Natural killer cell (primary cell): ENCODE measurements at regions not wholly inside any gene's neighbourhood (a gene's known extent, or its start where the extent isn't known, plus 50 kb on each side); places are given as distances from the start of the nearest gene placed in this dataset.

Experiments used
- ATAC-seq, 3 donors: fragments of 150-1000 bp in 2 of 3; fragments of 200-7000 bp in 1 of 3; cut with Tn5 transposase; 1 replicate in 1 of 3; 2 replicates in 2 of 3; pipeline ENCODE4 v1.10.0; 2021; ENCODE audit warnings: mild to moderate bottlenecking in 2 of 3, moderate library complexity in 2 of 3
- DNase-seq, 2 donors: peaks; one replicate each; pipeline versions ENCODE4 v3.0.0 to v3.0.0-alpha.2; 2013 to 2021; ENCODE audit warnings: mixed read lengths in 1 of 2
- H3K27ac ChIP-seq: one replicate; pipeline ENCODE4 v1.5.1; 2013; ENCODE audit warnings: mild to moderate bottlenecking, low read length
- H3K27me3 ChIP-seq: one replicate; pipeline ENCODE4 v1.6.1; 2013; ENCODE audit warnings: low read length; ENCODE audit not compliant: control insufficient read depth, insufficient read depth
- H3K36me3 ChIP-seq: one replicate; pipeline ENCODE4 v1.6.1; 2013; ENCODE audit warnings: low read length; ENCODE audit not compliant: control insufficient read depth, insufficient read depth
- H3K4me1 ChIP-seq: one replicate; pipeline ENCODE4 v1.6.1; 2013; ENCODE audit warnings: low read length; ENCODE audit not compliant: control insufficient read depth, insufficient read depth
- H3K4me3 ChIP-seq: one replicate; pipeline ENCODE4 v1.5.1; 2013; ENCODE audit warnings: low read length
- H3K9me3 ChIP-seq: one replicate; pipeline ENCODE4 v1.6.1; 2013; ENCODE audit warnings: low read length; ENCODE audit not compliant: control insufficient read depth, insufficient read depth
- H3K27ac Mint-ChIP-seq, 2 donors: one replicate each; pipeline ENCODE4 v1.8.0; 2022; ENCODE audit warnings: mild to moderate bottlenecking in 2 of 2, mixed read lengths in 2 of 2, moderate library complexity in 1 of 2
- H3K27me3 Mint-ChIP-seq, 2 donors: one replicate each; pipeline ENCODE4 v1.8.0; 2022; ENCODE audit warnings: low read depth in 2 of 2, mixed read lengths in 2 of 2
- H3K36me3 Mint-ChIP-seq: one replicate; pipeline ENCODE4 v1.8.0; 2022; ENCODE audit warnings: mixed read lengths
- H3K4me1 Mint-ChIP-seq, 2 donors: one replicate each; pipeline ENCODE4 v1.8.0; 2022; ENCODE audit warnings: mixed read lengths in 2 of 2
- H3K4me3 Mint-ChIP-seq: one replicate; pipeline ENCODE4 v1.8.0; 2022; ENCODE audit warnings: mild to moderate bottlenecking, moderate library complexity, mixed read lengths
- H3K9me3 Mint-ChIP-seq, 2 donors: one replicate each; pipeline ENCODE4 v1.8.0; 2022; ENCODE audit warnings: mixed read lengths in 2 of 2
- WGBS: methylation state at CpG from one replicate; pipeline ENCODE4 v1.1.7; 2013; ENCODE audit warnings: missing lambda C conversion rate; ENCODE audit not compliant: insufficient coverage; 5-methylcytosine and 5-hydroxymethylcytosine counted together
- intact Hi-C: fragments of 100-400 bp; cut with micrococcal nuclease; formaldehyde crosslinking; loops from one replicate; pipeline ENCODE4 v1.14.2; 2022
- TF ChIP-seq, protein P1 (sequence below): fragments of 200-600 bp; IDR thresholded peaks from one replicate; pipeline ENCODE4 v1.8.0; 2022; ENCODE audit warnings: antibody characterized with exemption

DNA sequence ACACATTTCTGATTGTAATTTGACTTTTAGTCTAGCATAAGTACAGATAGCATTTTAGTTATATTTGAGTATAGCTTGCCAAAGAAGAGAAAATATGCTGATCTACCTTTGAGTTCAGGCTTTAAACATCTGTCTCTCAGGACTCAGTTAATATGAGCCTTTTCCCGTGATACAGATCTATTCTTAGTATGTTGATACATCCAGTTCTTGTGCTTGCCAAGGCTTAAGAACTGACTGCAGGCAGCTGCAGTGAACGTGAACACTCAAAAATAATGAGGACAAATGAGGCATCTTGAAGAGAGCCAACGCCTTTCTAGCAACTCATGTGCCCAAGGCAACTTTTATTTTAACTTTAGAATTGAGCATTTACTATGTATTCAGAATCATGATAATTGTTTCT is 325.5 kb downstream of the SI start:
- Mint-ChIP-seq H3K27ac (no peak overlapping the region), H3K9me3 (peaks cover 12 to 24% of the 10 kb centered on the region in 2 donors), H3K4me1 (no peaks in the 10 kb centered on the region), H3K4me3 (no peak overlapping the region), H3K27me3 (no peaks in the 10 kb centered on the region), H3K36me3 (peaks cover 10% of the 10 kb centered on the region)
- H3K4me1 ChIP-seq: no peaks in the 10 kb centered on the region
- H3K27me3 ChIP-seq: no peaks in the 10 kb centered on the region
- WGBS: 78% methylated on average over 3 of the region's 3 CpGs
- intact Hi-C loops: no loop called here
- no peaks in the 10 kb centered on the region for H3K36me3 ChIP-seq
- ATAC-seq (no peak), DNase-seq (no peak)
- H3K27ac ChIP-seq: no peak overlapping the region
- H3K4me3 ChIP-seq: no peak overlapping the region
- TF ChIP-seq, protein P1, sequence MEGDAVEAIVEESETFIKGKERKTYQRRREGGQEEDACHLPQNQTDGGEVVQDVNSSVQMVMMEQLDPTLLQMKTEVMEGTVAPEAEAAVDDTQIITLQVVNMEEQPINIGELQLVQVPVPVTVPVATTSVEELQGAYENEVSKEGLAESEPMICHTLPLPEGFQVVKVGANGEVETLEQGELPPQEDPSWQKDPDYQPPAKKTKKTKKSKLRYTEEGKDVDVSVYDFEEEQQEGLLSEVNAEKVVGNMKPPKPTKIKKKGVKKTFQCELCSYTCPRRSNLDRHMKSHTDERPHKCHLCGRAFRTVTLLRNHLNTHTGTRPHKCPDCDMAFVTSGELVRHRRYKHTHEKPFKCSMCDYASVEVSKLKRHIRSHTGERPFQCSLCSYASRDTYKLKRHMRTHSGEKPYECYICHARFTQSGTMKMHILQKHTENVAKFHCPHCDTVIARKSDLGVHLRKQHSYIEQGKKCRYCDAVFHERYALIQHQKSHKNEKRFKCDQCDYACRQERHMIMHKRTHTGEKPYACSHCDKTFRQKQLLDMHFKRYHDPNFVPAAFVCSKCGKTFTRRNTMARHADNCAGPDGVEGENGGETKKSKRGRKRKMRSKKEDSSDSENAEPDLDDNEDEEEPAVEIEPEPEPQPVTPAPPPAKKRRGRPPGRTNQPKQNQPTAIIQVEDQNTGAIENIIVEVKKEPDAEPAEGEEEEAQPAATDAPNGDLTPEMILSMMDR: no peak
- H3K9me3 ChIP-seq: no peaks in the 10 kb centered on the region

DNA sequence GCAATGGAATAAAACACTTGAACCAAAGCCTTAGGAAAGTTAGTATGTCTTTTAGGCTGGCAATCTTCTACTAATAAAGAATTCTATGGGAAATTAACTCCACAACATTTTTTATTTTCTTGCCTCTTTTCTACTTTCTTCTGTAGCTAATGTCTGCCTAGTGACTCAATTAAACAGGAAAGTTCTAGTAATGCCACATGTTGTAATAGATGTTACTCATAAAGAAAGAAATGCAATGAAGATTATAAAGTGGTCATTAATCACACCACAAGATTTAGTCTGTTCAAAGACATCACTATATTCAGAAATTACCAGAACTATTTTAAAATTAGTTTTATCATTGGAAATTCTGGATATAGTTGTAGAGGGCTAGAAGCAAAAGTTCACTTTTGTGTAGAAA is 329.7 kb downstream of the SI start:
- Histone ChIP-seq H3K27ac (no peak overlapping the region), H3K9me3 (peaks cover 6% of the 10 kb centered on the region), H3K36me3 (no peaks in the 10 kb centered on the region), H3K27me3 (no peaks in the 10 kb centered on the region), H3K4me3 (no peak overlapping the region), H3K4me1 (no peaks in the 10 kb centered on the region)
- TF ChIP-seq, protein P1: no peak
- intact Hi-C loops: no loop called here
- no peak overlapping the region for H3K27ac Mint-ChIP-seq
- DNase-seq (no peak), ATAC-seq (no peak)
- peaks cover 9% of the 10 kb centered on the region for H3K36me3 Mint-ChIP-seq
- no peaks in the 10 kb centered on the region for H3K27me3 Mint-ChIP-seq
- peaks cover 10 to 28% of the 10 kb centered on the region in 2 donors for H3K9me3 Mint-ChIP-seq
- no peak overlapping the region for H3K4me3 Mint-ChIP-seq
- no peaks in the 10 kb centered on the region for H3K4me1 Mint-ChIP-seq

DNA sequence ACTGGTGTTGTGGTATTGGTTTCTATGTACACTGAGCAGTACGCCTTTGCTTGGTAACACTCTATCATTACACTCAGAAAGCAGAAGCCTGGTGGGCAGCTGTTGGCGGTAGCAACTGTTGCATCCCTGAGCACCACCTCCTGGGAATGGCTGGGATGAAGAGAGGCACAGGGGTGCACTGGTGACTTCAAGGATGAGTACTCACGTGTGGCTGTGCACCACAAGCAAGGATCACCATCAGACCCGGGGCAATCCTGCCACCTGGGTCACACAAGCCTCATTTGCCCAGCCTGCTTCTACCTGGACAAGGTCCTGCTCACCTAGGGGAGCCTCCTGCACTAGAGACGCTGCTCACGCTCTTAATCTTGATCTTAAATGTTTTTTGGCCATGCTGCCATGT is 336.4 kb downstream of the SI start:
- ATAC-seq (no peak), DNase-seq (no peak)
- Mint-ChIP-seq H3K36me3 (peaks cover 9% of the 10 kb centered on the region), H3K4me3 (no peak overlapping the region), H3K27ac (no peak overlapping the region), H3K27me3 (no peaks in the 10 kb centered on the region), H3K4me1 (no peaks in the 10 kb centered on the region), H3K9me3 (peaks cover 11 to 26% of the 10 kb centered on the region in 2 donors)
- Histone ChIP-seq H3K4me1 (no peaks in the 10 kb centered on the region), H3K27ac (no peak overlapping the region), H3K4me3 (no peak overlapping the region), H3K27me3 (no peaks in the 10 kb centered on the region), H3K36me3 (no peaks in the 10 kb centered on the region), H3K9me3 (peaks cover 17% of the 10 kb centered on the region)
- intact Hi-C loops: no loop called here
- TF ChIP-seq, protein P1: no peak
- WGBS: 82% methylated on average over 6 of the region's 6 CpGs

DNA sequence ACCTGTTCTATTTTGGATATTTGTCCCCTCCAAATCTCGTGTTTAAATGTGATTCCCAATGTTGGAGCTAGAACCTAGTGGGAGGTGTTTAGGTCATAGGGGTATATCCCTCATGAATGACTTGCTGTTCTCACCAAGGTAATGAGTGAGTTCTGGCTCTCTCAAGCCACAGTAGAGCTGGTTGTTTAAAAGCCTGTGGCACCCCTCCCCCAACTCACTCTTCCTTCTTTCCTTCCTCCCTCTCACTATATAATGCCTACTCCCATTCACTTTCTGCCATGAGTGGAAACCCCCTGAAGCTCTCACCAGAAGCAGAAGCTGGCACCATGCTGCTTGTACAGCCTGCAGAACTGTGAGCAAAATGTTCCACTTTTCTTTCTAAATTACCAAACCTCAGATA is 341.1 kb downstream of the SI start:
- H3K27me3 Mint-ChIP-seq: no peaks in the 10 kb centered on the region
- TF ChIP-seq, protein P1: no peak
- Histone ChIP-seq H3K4me3 (no peak overlapping the region), H3K27me3 (no peaks in the 10 kb centered on the region), H3K27ac (no peak overlapping the region), H3K36me3 (no peaks in the 10 kb centered on the region), H3K4me1 (no peaks in the 10 kb centered on the region), H3K9me3 (peaks cover 10% of the 10 kb centered on the region)
- H3K4me3 Mint-ChIP-seq: no peak overlapping the region
- intact Hi-C loops: no loop called here
- H3K4me1 Mint-ChIP-seq: no peaks in the 10 kb centered on the region
- DNase-seq (no peak), ATAC-seq (no peak)
- H3K9me3 Mint-ChIP-seq: peaks cover 13 to 26% of the 10 kb centered on the region in 2 donors
- 56% methylated on average over 1 of the region's 1 CpG for WGBS
- no peak overlapping the region for H3K27ac Mint-ChIP-seq
- peaks cover 9% of the 10 kb centered on the region for H3K36me3 Mint-ChIP-seq
